SJCRH30 (cell line): ENCODE measurements at regions not wholly inside any gene's neighbourhood (a gene's known extent, or its start where the extent isn't known, plus 50 kb on each side); places are given as distances from the start of the nearest gene placed in this dataset.

Experiments used
- DNase-seq, 2 experiments: peaks; one replicate each; pipeline ENCODE4 v3.0.0-alpha.2; 2015 to 2020
- H3K27ac ChIP-seq: fragments of 250-450 bp; sonication (Bioruptor Pico); 2 replicates; pipeline ENCODE4 v1.5.1; 2020; ENCODE audit warnings: mild to moderate bottlenecking, moderate library complexity
- H3K27me3 ChIP-seq: fragments of 250-450 bp; sonication (Bioruptor Pico); 2 replicates; pipeline ENCODE4 v1.5.1; 2020; ENCODE audit warnings: mild to moderate bottlenecking, moderate library complexity
- H3K36me3 ChIP-seq: fragments of 250-450 bp; sonication (Bioruptor Pico); 2 replicates; pipeline ENCODE4 v1.5.1; 2020; ENCODE audit warnings: mild to moderate bottlenecking, moderate library complexity
- H3K4me1 ChIP-seq: fragments of 250-450 bp; sonication (Bioruptor Pico); 2 replicates; pipeline ENCODE4 v1.5.1; 2020; ENCODE audit warnings: mild to moderate bottlenecking, moderate library complexity
- H3K4me3 ChIP-seq: fragments of 250-450 bp; sonication (Bioruptor Pico); 2 replicates; pipeline ENCODE4 v1.5.1; 2020; ENCODE audit warnings: mild to moderate bottlenecking, moderate library complexity
- H3K9me3 ChIP-seq: fragments of 250-450 bp; sonication (Bioruptor Pico); replicated peaks from 2 replicates; pipeline ENCODE4 v1.5.1; 2020; ENCODE audit warnings: mild to moderate bottlenecking, moderate library complexity

GRCh38 chr7:31439165-31439564 is 74.7 kb upstream of the ITPRID1 start:
- no peak for DNase-seq
- Histone ChIP-seq H3K9me3 (no peaks in the 10 kb centered on the region), H3K36me3 (no peaks in the 10 kb centered on the region), H3K27me3 (no peaks in the 10 kb centered on the region; the same call in 1 of the 2 replicates), H3K27ac (no peak overlapping the region), H3K4me1 (no peaks in the 10 kb centered on the region), H3K4me3 (no peak overlapping the region)

GRCh38 chr7:31440511-31440910 is 73.4 kb upstream of the ITPRID1 start:
- H3K27ac ChIP-seq: no peak overlapping the region
- no peak for DNase-seq
- H3K27me3 ChIP-seq: no peaks in the 10 kb centered on the region; the same call in 1 of the 2 replicates
- no peak overlapping the region for H3K4me3 ChIP-seq
- no peaks in the 10 kb centered on the region for H3K36me3 ChIP-seq
- no peaks in the 10 kb centered on the region for H3K4me1 ChIP-seq
- no peaks in the 10 kb centered on the region for H3K9me3 ChIP-seq

GRCh38 chr7:31442626-31443025 is 71.3 kb upstream of the ITPRID1 start:
- no peaks in the 10 kb centered on the region for H3K9me3 ChIP-seq
- H3K27ac ChIP-seq: no peak overlapping the region
- H3K27me3 ChIP-seq: peaks cover 5% of the 10 kb centered on the region
- no peak for DNase-seq
- no peaks in the 10 kb centered on the region for H3K4me1 ChIP-seq
- H3K36me3 ChIP-seq: no peaks in the 10 kb centered on the region
- H3K4me3 ChIP-seq: no peak overlapping the region

GRCh38 chr7:31443457-31443856 is 70.4 kb upstream of the ITPRID1 start:
- no peaks in the 10 kb centered on the region for H3K4me1 ChIP-seq
- H3K9me3 ChIP-seq: no peaks in the 10 kb centered on the region
- H3K27me3 ChIP-seq: peaks cover 5% of the 10 kb centered on the region
- peak in 1 of 2 experiments; percentile 68 for DNase-seq
- H3K27ac ChIP-seq: no peak overlapping the region
- H3K4me3 ChIP-seq: no peak overlapping the region
- no peaks in the 10 kb centered on the region for H3K36me3 ChIP-seq

- Histone ChIP-seq H3K36me3 (no peaks in the 10 kb centered on the region), H3K4me1 (no peaks in the 10 kb centered on the region), H3K4me3 (no peak overlapping the region), H3K27me3 (peaks cover 5% of the 10 kb centered on the region), H3K27ac (no peak overlapping the region), H3K9me3 (no peaks in the 10 kb centered on the region)
- DNase-seq: no peak
These were observed 69.7 kb upstream of the ITPRID1 start for GRCh38 chr7:31444196-31444595.

GRCh38 chr7:31445686-31446355 is 68.1 kb upstream of the ITPRID1 start:
- Histone ChIP-seq H3K9me3 (no peaks in the 10 kb centered on the region), H3K36me3 (no peaks in the 10 kb centered on the region), H3K4me3 (no peak overlapping the region), H3K27me3 (peaks cover 5% of the 10 kb centered on the region), H3K27ac (no peak overlapping the region), H3K4me1 (no peaks in the 10 kb centered on the region)
- no peak for DNase-seq

GRCh38 chr7:31448649-31449048 is 65.2 kb upstream of the ITPRID1 start:
- H3K36me3 ChIP-seq: no peaks in the 10 kb centered on the region
- no peaks in the 10 kb centered on the region for H3K4me1 ChIP-seq
- no peak overlapping the region for H3K4me3 ChIP-seq
- H3K27ac ChIP-seq: no peak overlapping the region
- no peaks in the 10 kb centered on the region for H3K9me3 ChIP-seq
- no peak for DNase-seq
- H3K27me3 ChIP-seq: peaks cover 5% of the 10 kb centered on the region

- Histone ChIP-seq H3K4me1 (no peaks in the 10 kb centered on the region), H3K9me3 (no peaks in the 10 kb centered on the region), H3K36me3 (no peaks in the 10 kb centered on the region), H3K27me3 (peaks cover 7% of the 10 kb centered on the region), H3K4me3 (no peak overlapping the region), H3K27ac (no peak overlapping the region)
- no peak for DNase-seq
These were observed 58.0 kb upstream of the ITPRID1 start for GRCh38 chr7:31455844-31456243.

- no peak for DNase-seq
- Histone ChIP-seq H3K36me3 (no peaks in the 10 kb centered on the region), H3K27me3 (peaks cover 7% of the 10 kb centered on the region), H3K4me1 (no peaks in the 10 kb centered on the region), H3K27ac (no peak overlapping the region), H3K4me3 (no peak overlapping the region), H3K9me3 (no peaks in the 10 kb centered on the region)
These were observed 57.1 kb upstream of the ITPRID1 start for GRCh38 chr7:31456646-31457368.

GRCh38 chr7:31457551-31457950 is 56.3 kb upstream of the ITPRID1 start:
- Histone ChIP-seq H3K9me3 (no peaks in the 10 kb centered on the region), H3K27ac (no peak overlapping the region), H3K36me3 (no peaks in the 10 kb centered on the region), H3K4me3 (no peak overlapping the region), H3K27me3 (peaks cover 7% of the 10 kb centered on the region), H3K4me1 (no peaks in the 10 kb centered on the region)
- no peak for DNase-seq

GRCh38 chr7:31458203-31458602 is 55.7 kb upstream of the ITPRID1 start:
- DNase-seq: no peak
- no peak overlapping the region for H3K27ac ChIP-seq

GRCh38 chr7:31462636-31463035 is 51.3 kb upstream of the ITPRID1 start:
- Histone ChIP-seq H3K36me3 (no peaks in the 10 kb centered on the region), H3K4me1 (no peaks in the 10 kb centered on the region), H3K4me3 (no peak overlapping the region), H3K9me3 (no peaks in the 10 kb centered on the region), H3K27me3 (peaks cover 32% of the 10 kb centered on the region), H3K27ac (no peak overlapping the region)
- no peak for DNase-seq

More at GRCh38 chr7:31458203-31458602, 55.7 kb upstream of the ITPRID1 start:
- Histone ChIP-seq H3K27me3 (peaks cover 10% of the 10 kb centered on the region), H3K4me3 (no peak overlapping the region), H3K9me3 (no peaks in the 10 kb centered on the region), H3K4me1 (no peaks in the 10 kb centered on the region), H3K36me3 (no peaks in the 10 kb centered on the region)
